Omental fat pad (tissue), 3 donors: ENCODE measurements at regions not wholly inside any gene's neighbourhood (a gene's known extent, or its start where the extent isn't known, plus 50 kb on each side); places are given as distances from the start of the nearest gene placed in this dataset.

ENCODE experiments used
- ATAC-seq: fragments of 150-250 bp; one replicate; pipeline ENCODE4 v1.9.1; 2016; ENCODE audit warnings: mild to moderate bottlenecking, moderate library complexity; ENCODE audit not compliant: low FRiP score
- DNase-seq: peaks from one replicate; pipeline ENCODE4 v3.0.0-alpha.2; 2019; ENCODE audit warnings: low spot score
- CTCF ChIP-seq, 3 donors: fragments of 450-650 bp; IDR thresholded peaks; one replicate each; pipeline ENCODE4 v1.5.1; 2016 to 2017; ENCODE audit warnings: antibody characterized with exemption in 3 of 3, mild to moderate bottlenecking in 3 of 3, moderate library complexity in 2 of 3

GRCh38 chr4:110823251-110823650, 200.4 kb upstream of the PITX2 start:
- no peak for DNase-seq
- no peak for ATAC-seq
- TF ChIP-seq CTCF (IDR thresholded peaks at IDR 0.05) = no peak

- DNase-seq (no peak), ATAC-seq (no peak)
- no peak for TF ChIP-seq CTCF (IDR thresholded peaks at IDR 0.05)
Observed at GRCh38 chr4:110824344-110824743, 201.5 kb upstream of the PITX2 start.

- DNase-seq (no peak), ATAC-seq (no peak)
- no peak for TF ChIP-seq CTCF (IDR thresholded peaks at IDR 0.05)
Observed at GRCh38 chr4:110826656-110827055, 203.8 kb upstream of the PITX2 start.

- ATAC-seq (no peak), DNase-seq (no peak)
- TF ChIP-seq CTCF (IDR thresholded peaks at IDR 0.05) = no peak
Observed at GRCh38 chr4:110830461-110830860, 207.6 kb upstream of the PITX2 start.

- DNase-seq (no peak), ATAC-seq (no peak)
- no peak for TF ChIP-seq CTCF (IDR thresholded peaks at IDR 0.05)
Observed at GRCh38 chr4:110837896-110838450, 215.1 kb upstream of the PITX2 start.

- DNase-seq (no peak), ATAC-seq (no peak)
- TF ChIP-seq CTCF (IDR thresholded peaks at IDR 0.05) = no peak
Observed at GRCh38 chr4:110840221-110840654, 217.4 kb upstream of the PITX2 start.

- DNase-seq (no peak), ATAC-seq (no peak)
- TF ChIP-seq CTCF (IDR thresholded peaks at IDR 0.05) = no peak
Observed at GRCh38 chr4:110848787-110849186, 225.9 kb upstream of the PITX2 start.
